ENCODE measurements at regions not wholly inside any gene's neighbourhood (a gene's known extent, or its start where the extent isn't known, plus 50 kb on each side); places are given as distances from the start of the nearest gene placed in this dataset.
"Not testable (repeated sequence)": the region's sequence is repeated elsewhere in the genome, so short reads cannot be mapped to it uniquely, and the experiment has no call there.

DNA sequence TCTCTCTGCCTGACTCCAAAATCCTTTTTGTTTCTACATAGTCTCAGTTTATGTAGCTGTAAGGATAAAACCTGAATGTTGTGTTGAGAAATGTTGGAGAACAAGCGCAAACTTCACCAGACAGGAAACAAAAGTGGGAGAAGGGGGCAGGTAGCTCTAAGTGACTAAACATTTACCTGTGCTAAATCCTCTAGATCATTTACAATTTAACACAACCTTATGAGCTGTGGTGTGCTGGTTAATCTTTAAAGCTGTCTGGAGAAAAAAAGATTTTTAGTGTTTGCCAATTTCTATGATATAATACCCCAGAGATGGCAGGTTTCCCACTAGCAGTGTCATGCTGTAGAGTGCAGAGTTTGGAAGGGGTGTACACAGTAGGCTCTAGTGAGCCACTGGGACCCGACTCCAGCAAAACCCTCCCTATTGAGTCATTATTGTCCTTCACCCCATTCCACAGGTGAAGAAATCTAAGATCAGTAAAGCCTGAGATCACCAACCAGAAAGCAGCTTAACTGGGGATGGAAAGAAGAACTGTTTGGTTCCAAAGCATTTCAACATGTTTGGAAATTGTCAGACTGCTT lies 992.0 kb downstream of the DCDC2C start:
- DNase-seq (ENCODE audit: low spot score), result no peak

DNA sequence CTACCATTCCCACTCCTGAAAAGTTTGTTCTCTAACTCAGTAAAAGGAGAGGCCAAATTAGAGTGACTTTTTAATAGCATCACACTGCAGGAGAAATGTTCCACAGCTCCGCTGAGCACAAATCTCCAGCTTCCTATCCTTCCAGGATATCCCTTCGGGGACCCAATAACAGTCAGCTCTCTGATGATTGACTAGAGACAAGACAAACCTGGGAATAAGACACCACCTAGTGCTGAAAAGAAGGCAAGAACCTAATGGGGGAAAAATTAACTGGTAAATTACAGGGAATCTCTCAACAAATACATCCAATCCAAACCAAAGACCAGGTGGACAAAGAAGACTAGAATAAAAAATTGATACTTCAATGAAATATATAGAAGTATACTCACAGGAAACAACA lies 977.1 kb upstream of the SOX11 start:
- DNase-seq (ENCODE audit: low spot score), result no peak

DNA sequence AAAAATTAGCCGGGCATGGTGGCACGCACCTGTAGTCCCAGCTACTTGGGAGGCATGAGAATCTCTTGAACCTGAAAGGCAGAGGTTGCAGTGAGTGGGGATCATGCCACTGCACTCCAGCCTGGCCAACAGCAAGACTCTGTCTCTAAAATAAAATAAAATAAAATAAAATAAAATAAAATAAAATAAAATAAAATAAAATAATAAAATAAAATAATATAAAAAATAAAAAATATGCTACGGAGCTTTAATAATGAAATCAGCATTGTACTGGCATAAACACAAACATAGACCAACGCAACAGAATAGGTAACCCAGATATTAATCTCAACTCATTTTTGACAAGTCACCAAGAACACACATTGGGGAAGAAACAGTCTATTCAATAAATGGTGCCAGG lies 973.4 kb upstream of the SOX11 start:
- no peak for DNase-seq (ENCODE audit: low spot score)

DNA sequence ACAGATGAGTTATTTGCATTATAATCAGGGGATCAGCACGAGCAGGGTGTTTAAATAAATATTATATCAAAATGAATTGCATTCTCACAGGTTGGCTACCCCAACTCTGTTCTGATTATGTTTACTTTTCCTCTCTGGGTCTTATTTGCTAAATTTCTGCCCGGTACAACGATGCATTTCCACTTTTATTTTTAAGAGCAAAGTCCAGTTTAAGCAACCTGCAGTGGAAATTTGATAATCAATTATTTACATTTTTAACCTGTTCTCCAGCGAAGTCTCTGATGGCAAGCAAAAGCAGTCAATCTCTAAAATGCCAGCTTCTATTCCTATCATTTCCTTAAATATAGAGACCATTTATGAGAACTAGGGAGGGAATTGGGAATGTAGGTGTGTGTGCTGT lies 966.6 kb upstream of the SOX11 start:
- DNase-seq (ENCODE audit: low spot score), result no peak

DNA sequence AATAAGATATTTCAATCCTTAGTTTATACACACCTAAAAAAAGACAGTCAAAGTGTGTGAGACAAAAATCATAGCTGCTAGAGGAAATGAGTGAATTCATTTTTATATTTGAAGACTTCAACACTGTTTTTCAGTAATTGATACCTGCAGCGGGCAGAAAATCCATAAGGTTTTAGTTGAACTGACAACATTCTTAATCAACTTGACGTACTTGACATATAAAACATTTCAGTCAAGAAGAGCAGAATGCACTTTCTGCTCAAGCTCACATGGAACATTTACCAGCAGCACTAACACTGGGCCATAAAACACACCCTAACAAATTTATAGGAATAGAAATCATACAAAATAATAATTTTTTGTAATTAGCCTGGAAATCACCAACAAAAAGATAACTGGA lies 959.6 kb upstream of the SOX11 start:
- DNase-seq (ENCODE audit: low spot score), result no peak

DNA sequence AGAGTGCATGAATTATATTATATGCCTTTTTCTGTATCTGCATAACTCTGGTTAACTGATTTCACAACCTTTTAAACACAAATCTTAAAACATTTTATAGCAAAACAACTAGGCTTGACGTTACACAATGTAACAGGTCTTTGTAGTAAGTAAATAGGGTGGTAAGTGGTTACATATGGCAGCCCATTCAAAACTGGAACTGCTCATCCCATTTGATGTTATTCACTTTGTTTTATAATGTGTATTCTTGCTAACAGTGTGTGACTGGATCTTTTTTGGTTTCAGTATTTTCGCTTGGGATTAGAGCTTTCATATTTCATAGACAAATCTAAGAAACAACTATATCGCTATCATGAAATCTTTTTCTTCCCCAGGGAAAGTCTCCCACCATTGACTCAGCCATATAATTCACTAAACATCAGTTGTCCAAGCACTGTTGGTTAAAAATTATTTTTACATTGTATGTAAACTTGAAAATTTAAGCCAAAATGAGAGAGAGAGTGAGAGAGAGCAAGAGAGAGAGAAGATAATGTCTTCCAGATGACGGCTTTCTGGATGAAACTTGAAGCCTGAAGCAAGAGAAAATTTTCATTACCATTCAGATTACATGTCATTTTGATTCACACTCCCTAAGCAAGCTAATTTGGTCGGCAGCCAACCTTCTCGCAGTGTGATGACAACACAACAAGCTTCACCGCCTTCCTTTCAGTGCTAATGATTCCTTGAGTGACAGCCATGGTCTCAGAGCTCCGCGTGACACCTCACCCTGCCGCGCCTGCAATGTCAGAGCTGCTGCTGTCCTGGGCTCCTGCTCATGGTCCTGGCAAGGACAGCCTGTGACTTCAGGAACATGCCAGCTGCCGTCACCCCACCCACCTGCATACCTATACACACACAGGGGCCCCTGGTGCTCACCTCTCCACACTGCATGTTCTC lies 946.9 kb upstream of the SOX11 start:
- DNase-seq (ENCODE audit: low spot score), result no peak

DNA sequence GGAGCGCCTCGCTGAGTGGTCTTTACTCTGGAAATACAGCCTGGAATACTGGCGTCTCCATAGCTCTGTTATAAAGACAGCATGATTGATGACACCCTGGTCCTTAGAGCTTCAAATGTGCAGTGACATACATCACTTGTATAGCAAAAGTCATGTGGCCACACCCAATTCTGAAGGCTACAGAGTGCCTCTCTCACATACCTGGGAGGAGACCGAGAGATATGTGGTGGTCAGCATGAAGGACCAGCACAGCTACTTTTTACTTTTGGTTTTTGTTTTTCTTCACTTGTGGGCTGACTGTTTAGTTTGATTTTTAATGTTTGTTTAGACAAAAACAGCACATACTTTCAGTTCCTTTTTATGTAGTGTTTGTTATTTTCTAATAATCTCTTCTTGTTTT lies 938.5 kb upstream of the SOX11 start:
- DNase-seq (ENCODE audit: low spot score), result no peak

DNA sequence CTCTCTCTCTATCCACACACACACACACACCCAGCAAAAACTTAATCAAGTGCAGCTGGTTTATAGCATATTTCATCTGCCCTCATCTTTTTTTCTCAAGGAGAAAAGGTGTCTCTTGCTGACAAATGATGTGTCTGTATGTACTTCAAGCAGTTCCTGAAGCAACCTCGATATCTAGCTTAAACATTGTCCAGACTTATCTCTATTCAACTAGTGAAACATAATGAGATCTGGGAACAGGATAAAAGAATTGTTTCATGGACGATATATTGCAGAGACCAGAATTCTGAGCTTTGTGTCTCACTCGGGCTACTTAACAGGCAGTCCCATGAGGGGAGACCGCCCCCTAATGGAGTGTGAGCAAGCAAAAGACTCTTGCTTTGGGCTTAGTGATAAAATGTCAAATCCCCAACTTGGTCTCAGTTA lies 929.2 kb upstream of the SOX11 start:
- DNase-seq (ENCODE audit: low spot score), result peak; percentile 42

DNA sequence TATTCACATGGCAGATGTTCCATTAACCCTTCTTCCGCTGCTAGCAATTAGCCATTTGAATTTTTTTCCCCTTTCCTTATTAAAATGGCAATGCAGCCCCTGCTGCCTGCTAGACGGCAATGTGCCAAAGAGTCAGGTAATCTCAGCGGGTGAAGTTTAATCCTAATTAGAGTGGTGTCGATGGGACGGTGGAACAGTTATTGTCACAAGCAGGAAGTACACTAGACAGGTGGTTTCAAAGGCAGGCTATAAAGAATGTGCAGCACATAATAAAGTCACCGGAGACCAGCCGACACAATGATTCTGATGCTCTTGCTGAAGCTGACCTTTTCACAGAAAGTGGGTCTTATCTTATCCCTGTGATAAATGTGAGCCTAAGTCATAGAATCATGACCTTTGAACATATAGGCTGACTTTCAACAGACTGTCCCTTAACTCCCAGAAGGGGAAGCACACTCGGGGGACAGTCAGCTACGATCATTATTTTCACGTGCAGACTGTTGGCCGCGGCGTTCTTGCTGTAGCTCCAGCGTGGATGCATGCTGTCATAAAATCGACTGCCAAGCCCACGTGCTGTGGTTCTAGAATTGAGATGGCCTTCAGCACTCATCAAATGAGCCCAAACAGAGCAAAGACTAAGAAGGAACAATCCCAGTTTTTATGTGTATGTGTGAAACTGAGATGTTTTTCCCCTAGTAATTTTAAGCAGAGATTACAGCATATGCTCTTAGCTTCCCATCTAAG lies 926.2 kb upstream of the SOX11 start:
- DNase-seq (ENCODE audit: low spot score), result no peak

DNA sequence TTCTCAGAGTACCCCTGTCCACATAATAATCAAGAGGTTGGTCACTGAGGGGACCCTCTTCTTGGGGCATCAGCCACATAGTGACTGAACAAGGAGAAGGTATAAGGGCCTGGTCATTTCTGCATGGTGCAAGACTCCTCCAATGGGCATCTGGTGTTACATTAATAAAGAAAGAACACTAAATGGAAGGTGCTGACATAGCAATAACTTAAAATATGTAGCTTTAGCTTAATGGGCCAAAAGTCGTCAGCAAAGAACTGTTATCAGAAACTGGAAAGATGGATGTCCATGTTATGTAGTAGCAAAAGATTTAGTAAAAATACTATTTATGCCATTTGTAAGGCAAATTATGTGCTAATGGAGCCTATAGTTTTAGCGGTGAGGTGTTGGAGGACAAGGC lies 916.5 kb upstream of the SOX11 start:
- DNase-seq (ENCODE audit: low spot score), result no peak

DNA sequence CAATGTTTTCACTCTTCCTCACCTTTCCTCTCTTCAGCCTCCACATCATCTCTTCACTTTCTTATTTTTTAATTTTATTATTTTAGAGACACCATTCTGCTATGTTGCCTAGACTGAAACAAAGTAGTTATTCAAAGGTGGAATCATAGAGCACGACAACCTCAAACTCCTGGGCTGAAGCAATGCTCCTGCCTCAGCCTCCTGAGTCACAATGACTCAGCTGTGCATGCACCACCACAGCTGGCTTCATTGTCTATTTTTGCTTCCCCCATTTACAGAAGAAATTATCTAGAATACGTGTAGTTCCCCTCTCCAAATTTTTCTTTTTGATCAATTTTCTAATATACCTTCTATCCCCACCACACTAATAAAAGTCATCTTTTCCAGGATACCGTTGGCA lies 911.5 kb upstream of the SOX11 start:
- no peak for DNase-seq (ENCODE audit: low spot score)

DNA sequence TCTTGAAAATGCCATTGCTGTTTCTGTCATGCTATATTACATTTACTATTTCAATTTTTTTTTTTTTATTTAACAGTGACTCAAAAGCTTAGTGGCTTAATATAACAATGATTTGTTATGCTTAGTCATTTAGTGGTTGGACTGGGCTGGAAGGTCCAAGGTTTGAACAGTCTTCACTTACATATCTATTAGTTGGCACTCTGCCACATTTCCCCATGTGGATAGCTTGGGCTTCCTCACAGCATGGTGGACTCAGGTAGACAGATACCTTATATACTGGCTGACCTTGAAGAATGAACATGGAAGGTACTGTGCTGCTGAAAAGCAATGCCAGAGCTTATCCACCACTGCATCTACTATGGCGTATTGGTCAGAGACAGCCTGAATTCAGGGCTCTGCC lies 909.5 kb upstream of the SOX11 start:
- DNase-seq (ENCODE audit: low spot score), result no peak

DNA sequence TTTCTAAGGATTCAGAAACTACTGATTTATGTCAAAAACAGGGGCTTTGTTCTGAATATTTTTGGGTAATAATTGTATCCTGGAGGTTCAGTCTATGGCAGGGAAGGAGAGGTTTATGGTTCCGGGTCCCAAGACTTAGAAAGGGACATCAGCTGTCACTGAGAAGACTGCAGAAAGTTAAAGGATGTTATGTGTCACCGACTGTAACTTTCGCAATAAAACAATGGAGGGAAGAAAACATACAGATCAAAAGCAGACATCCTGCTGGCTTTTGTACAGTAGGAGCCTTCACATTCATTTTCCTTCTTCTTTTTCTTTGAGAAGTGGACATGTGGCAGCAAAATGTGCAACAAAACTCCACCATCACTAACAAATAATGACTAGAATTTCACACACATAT lies 900.7 kb upstream of the SOX11 start:
- DNase-seq (ENCODE audit: low spot score), result no peak

DNA sequence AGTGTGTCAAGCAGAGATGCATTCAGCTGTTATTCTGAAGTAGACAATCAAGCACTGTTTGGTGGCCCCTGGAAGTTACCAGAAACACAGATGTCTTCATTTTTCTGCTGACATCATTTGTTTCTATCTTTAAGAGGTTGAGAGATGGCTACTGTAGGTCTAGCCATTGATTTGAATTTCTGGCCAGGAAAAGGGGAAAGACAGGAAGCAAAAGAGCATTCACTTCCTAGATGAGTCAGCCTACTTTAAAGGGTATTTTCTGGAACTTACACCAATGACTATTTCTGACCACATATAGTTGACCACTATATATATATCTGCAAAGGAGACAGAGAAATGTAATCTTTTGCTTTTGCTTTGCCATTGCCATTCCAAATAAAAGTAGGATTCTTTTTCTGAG lies 900.1 kb upstream of the SOX11 start:
- no peak for DNase-seq (ENCODE audit: low spot score)

DNA sequence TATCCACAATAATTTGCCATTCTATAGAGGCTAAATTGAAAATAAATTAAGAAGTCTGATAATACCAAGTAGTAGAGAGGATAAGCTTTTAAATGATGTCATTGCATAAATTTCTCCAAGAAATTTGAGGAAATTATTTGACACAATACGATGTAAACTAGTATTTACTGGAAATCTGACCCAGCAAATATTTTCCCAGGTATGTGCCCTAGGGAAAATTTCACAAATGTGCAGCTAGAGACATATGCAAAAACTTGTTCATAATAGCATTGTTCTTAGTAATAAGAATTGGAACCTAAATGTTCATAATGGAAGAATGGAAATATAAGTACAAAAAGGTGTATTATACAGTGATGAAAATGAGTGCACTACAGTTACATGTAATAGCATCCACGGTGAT lies 888.8 kb upstream of the SOX11 start:
- DNase-seq (ENCODE audit: low spot score), result no peak

DNA sequence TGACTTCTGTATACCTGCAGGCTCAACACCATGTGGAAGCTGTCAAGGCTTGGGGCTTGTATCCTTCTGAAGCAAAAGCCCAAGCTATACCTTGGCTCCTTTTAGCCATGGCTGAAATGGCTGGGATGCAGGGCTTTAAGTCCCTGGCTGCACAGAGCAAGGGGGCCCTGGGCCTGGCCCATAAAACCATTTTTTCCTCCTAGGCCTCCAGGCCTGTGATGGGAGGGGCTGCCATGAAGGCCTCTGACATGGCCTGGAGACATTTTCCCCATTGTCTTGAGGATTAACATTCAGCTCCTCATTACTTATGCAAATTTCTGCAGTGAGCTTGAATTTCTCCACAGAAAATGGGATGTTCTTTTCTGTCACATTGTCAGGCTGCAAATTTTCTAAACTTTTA lies 878.0 kb upstream of the SOX11 start:
- DNase-seq (ENCODE audit: low spot score), result not testable (repeated sequence)

DNA sequence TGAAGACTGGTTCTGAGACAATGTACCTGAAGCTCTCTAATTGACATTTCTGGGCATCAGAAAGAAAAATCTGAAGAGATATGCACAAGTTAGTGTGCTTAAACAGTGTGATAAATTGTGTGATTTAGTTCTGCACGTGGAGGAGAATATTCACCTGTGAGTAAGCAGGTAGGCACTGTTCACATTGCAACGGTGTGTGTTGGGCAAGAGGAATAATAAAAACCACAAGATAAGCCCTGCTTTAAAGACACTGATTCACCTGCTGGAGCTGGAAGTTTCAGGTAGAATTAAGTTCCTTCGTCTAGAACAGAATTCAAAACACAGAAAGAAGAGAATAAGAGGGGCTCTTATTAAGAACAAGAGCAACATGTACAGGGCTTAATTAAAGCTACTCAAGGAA lies 864.3 kb upstream of the SOX11 start:
- no peak for DNase-seq (ENCODE audit: low spot score)

DNA sequence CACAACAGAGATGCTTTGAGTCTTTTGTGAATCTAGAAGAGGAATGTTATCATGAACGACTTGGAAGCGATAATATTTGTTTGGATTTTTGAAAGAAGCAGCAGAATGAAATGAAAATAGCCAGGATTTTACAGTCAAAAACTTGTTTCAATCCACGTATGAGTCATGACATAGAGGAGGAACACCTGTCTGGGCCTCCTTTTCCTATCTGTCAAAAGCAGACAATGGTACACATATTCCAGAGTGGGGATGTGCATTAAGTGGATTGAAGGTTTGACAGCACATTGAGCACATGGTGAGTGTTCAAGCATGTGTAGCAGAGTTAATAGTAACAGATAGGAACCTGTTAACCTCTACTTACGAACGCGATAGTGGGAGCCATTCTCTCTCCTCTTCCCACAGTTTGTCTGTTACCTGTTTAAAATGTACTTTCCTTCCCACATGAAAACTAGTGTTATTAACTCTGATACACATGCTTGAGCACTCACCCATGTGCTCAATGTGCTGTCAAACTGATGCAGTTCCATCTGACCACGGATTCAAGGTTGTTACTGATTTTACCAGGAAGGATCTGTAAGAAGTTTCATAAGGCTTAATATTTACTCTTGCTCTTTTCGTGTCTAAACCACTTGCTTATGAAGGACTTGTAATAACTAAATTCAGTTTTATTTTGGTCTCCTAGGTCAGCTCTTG lies 863.4 kb upstream of the SOX11 start:
- DNase-seq (ENCODE audit: low spot score), result no peak

DNA sequence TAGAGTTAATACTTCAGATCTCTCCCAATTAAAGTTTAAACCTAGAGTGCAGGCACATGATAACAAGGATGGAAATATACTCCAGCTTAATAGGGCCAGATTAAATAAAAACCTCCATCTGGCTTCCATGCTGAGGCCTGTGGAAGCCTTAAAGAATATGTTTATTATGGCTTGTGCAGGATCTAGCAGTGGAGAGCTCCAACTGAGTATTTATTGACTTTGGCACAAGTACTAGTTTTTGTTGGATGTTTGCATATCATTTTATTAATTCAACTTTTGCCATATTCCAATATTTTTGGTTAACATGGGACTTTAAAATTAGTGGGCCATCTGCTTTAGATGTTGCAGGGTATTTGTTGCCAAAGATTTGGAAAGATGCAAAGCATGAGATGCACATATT lies 860.4 kb upstream of the SOX11 start:
- DNase-seq (ENCODE audit: low spot score), result no peak

DNA sequence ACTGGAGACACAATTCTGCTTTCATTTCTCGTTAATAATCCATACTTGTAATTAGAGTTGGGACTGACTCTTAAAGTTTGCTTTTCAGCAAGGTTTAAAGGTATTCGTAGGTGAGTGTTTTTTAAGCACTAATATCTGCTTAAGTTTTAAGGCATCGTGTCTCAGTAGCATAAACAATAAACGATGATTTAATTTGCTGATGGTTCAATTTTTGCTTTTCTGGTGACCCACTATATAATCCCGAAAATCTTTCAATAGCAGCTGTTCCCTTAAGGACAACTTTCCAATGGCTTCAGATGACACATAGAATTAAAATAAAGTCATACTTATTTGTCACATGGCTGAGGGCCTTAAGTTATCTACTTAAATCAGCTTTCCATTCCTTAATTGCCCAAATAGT lies 859.5 kb upstream of the SOX11 start:
- no peak for DNase-seq (ENCODE audit: low spot score)

DNA sequence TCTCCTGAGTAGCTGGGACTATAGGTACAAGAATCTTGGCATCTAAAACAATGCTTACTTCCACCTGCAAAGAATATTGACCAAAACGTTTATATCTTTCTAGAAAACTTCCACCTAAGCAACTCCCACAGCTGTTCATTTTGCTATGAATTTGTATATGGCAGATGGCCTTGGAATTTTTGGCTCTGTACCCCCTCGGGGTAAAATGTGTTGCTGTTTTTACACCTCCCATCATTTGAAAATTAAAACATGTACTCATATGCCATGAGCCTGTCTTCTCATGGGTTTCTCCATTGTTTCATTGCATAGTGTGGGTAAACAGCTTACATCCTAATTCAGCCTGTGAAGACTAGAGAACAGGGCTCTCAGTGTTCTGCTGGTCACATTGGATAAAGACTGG lies 853.6 kb upstream of the SOX11 start:
- DNase-seq (ENCODE audit: low spot score), result no peak

DNA sequence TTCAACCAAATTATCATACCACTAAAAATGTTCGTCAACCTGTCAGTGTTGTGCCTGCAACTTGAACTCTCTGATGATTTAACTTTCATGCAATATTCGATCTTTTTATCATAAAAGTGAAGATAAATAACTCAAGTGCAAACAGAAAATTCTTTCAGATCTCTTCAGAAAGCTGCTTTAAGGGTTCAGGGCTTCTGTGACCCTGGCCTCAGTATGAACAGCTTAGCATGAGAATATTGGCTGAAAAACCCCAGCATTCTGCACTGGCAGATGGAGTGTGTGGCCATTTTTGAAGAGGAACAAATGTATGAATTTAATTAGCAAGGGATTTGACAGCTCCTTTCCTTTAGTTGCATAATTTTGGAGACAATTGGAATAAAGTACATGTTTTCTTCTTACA lies 851.4 kb upstream of the SOX11 start:
- no peak for DNase-seq (ENCODE audit: low spot score)

DNA sequence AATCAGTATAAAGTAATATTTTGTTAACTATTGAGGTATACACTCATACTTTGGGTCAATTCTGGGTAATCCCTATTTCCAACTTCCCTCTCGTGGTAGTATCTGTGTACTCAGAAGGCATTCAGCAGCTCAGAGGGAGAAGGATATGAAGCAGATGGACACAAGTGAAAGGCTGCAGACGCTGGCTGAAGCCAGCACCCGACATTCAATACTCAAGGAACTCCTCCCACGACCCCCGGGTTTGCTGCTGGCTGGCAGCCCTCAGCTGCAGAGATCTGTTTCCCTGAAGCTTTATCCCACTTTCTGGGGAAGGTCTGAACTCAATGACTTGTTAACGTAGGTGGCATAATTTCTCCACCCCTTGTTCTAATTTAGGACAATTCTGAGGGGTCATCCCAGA lies 847.3 kb upstream of the SOX11 start:
- DNase-seq (ENCODE audit: low spot score), result no peak

Measured in pons (tissue), 1 donor.